ENCODE measurements at regions not wholly inside any gene's neighbourhood (a gene's known extent, or its start where the extent isn't known, plus 50 kb on each side); places are given as distances from the start of the nearest gene placed in this dataset.

- intact Hi-C loops (cut with DNase I), result no loop called here
- H3K36me3 ChIP-seq, result no peaks in the 10 kb centered on the region
- DNase-seq, result no peak
- H3K4me3 ChIP-seq (replicated peaks in 1 of 3), result no peak overlapping the region
- no peak for TF ChIP-seq CTCF (IDR thresholded peaks at IDR 0.05)
- TF ChIP-seq POLR2A (IDR thresholded peaks at IDR 0.05), result no peak
- no peak overlapping the region for H3K27ac ChIP-seq
- 30 to 36% methylated on average over 3 of the region's 3 CpGs for WGBS, 2 donors
- no peaks in the 10 kb centered on the region for H3K4me1 ChIP-seq
- H3K27me3 ChIP-seq, result no peaks in the 10 kb centered on the region
- H3K9me3 ChIP-seq, result no peaks in the 10 kb centered on the region
Measured at GRCh38 chr5:23042226-23042625, 189.1 kb upstream of the CDH12 start.

GRCh38 chr5:23035555-23036090 lies 182.5 kb upstream of the CDH12 start:
- Histone ChIP-seq H3K4me1 (no peaks in the 10 kb centered on the region), H3K27ac (no peak overlapping the region), H3K36me3 (no peaks in the 10 kb centered on the region), H3K27me3 (no peaks in the 10 kb centered on the region), H3K9me3 (no peaks in the 10 kb centered on the region), H3K4me3 (replicated peaks in 1 of 3) (no peak overlapping the region)
- 31 to 100% methylated on average over 1 of the region's 1 CpG for WGBS, 2 donors
- no peak for DNase-seq
- intact Hi-C loops (cut with DNase I), result no loop called here
- TF ChIP-seq CTCF (IDR thresholded peaks at IDR 0.05) (no peak), POLR2A (IDR thresholded peaks at IDR 0.05) (no peak)

GRCh38 chr5:23033864-23034263 lies 180.7 kb upstream of the CDH12 start:
- H3K9me3 ChIP-seq, result no peaks in the 10 kb centered on the region
- DNase-seq, result no peak
- H3K27me3 ChIP-seq, result no peaks in the 10 kb centered on the region
- TF ChIP-seq POLR2A (IDR thresholded peaks at IDR 0.05), result no peak
- no peak for TF ChIP-seq CTCF (IDR thresholded peaks at IDR 0.05)
- WGBS, 2 donors, result 90 to 94% methylated on average over 1 of the region's 1 CpG
- H3K4me1 ChIP-seq, result no peaks in the 10 kb centered on the region
- H3K4me3 ChIP-seq (replicated peaks in 1 of 3), result no peak overlapping the region
- no peaks in the 10 kb centered on the region for H3K36me3 ChIP-seq
- H3K27ac ChIP-seq, result no peak overlapping the region
- intact Hi-C loops (cut with DNase I), result no loop called here

GRCh38 chr5:23029290-23029689 lies 176.1 kb upstream of the CDH12 start:
- DNase-seq, result no peak
- Histone ChIP-seq H3K27me3 (no peaks in the 10 kb centered on the region), H3K27ac (no peak overlapping the region), H3K9me3 (no peaks in the 10 kb centered on the region), H3K4me1 (no peaks in the 10 kb centered on the region), H3K36me3 (no peaks in the 10 kb centered on the region), H3K4me3 (replicated peaks in 1 of 3) (no peak overlapping the region)
- no peak for TF ChIP-seq POLR2A (IDR thresholded peaks at IDR 0.05)
- TF ChIP-seq CTCF (IDR thresholded peaks at IDR 0.05), result no peak
- intact Hi-C loops (cut with DNase I), result no loop called here

GRCh38 chr5:23028445-23029021 lies 175.4 kb upstream of the CDH12 start:
- no peak overlapping the region for H3K4me3 ChIP-seq (replicated peaks in 1 of 3)
- no peaks in the 10 kb centered on the region for H3K36me3 ChIP-seq
- no peak for DNase-seq
- H3K27me3 ChIP-seq, result no peaks in the 10 kb centered on the region
- H3K27ac ChIP-seq, result no peak overlapping the region
- TF ChIP-seq POLR2A (IDR thresholded peaks at IDR 0.05) (no peak), CTCF (IDR thresholded peaks at IDR 0.05) (no peak)
- intact Hi-C loops (cut with DNase I), result no loop called here
- H3K4me1 ChIP-seq, result no peaks in the 10 kb centered on the region
- no peaks in the 10 kb centered on the region for H3K9me3 ChIP-seq
- WGBS, 2 donors, result 92 to 94% methylated on average over 3 of the region's 3 CpGs

Measured in thyroid gland (tissue), 4 donors.